ENCODE measurements at regions not wholly inside any gene's neighbourhood (a gene's known extent, or its start where the extent isn't known, plus 50 kb on each side); places are given as distances from the start of the nearest gene placed in this dataset.

DNA sequence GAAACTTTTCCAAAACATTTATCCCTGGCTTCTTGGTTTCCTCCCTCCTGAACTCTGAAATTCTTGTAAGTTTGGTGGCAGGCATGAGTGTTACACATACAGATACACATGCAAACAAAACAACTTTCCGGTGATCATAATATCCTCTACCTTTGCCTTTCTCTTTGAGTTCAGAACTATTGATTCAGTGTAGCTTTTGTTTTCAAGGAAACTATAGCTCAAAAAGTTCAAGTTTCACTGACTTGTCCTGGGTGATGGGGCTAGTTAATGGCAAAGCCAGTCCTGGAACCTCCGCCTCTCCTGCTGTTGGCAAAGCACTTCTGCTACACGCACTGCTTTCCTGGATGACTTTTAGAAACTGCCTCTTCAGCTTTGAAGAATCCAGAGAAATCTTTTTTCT is 177.3 kb upstream of the FAT1 start:
- Histone ChIP-seq H3K9me3 (ENCODE audit: control insufficient read depth, low read depth, low read length) (no peaks in the 10 kb centered on the region), H3K9ac (ENCODE audit: control insufficient read depth, extremely low read depth, insufficient read depth, low read length) (no peak overlapping the region), H3K36me3 (ENCODE audit: control insufficient read depth in 2 of 2, extremely low read depth in 1 of 2, insufficient read depth in 2 of 2, low read length in 2 of 2) (no peaks in the 10 kb centered on the region), H3K27me3 (ENCODE audit: control insufficient read depth, extremely low read depth, insufficient read depth, low read length) (no peaks in the 10 kb centered on the region), H3K4me2 (ENCODE audit: control insufficient read depth, extremely low read depth, insufficient read depth, low read depth, low read length) (no peak overlapping the region), H3K27ac (ENCODE audit: control insufficient read depth, insufficient read depth, low read length) (no peak overlapping the region), H3K79me2 (ENCODE audit: control insufficient read depth, insufficient read depth, low read length) (no peaks in the 10 kb centered on the region), H3K4me3 (ENCODE audit: control insufficient read depth in 2 of 3, extremely low read depth in 1 of 3, insufficient read depth in 2 of 3, low read depth in 1 of 3, low read length in 3 of 3) (no peak overlapping the region), H4K20me1 (ENCODE audit: control insufficient read depth, extremely low read depth, insufficient read depth, low read length) (no peaks in the 10 kb centered on the region), H3K9me1 (ENCODE audit: control insufficient read depth, extremely low read depth, insufficient read depth, low read length) (no peaks in the 10 kb centered on the region), H3K4me1 (ENCODE audit: control insufficient read depth, extremely low read depth, insufficient read depth, low read length) (peaks cover 16% of the 10 kb centered on the region), H2AFZ (ENCODE audit: control insufficient read depth, low read length) (no peak overlapping the region)
- TF ChIP-seq, protein P1, sequence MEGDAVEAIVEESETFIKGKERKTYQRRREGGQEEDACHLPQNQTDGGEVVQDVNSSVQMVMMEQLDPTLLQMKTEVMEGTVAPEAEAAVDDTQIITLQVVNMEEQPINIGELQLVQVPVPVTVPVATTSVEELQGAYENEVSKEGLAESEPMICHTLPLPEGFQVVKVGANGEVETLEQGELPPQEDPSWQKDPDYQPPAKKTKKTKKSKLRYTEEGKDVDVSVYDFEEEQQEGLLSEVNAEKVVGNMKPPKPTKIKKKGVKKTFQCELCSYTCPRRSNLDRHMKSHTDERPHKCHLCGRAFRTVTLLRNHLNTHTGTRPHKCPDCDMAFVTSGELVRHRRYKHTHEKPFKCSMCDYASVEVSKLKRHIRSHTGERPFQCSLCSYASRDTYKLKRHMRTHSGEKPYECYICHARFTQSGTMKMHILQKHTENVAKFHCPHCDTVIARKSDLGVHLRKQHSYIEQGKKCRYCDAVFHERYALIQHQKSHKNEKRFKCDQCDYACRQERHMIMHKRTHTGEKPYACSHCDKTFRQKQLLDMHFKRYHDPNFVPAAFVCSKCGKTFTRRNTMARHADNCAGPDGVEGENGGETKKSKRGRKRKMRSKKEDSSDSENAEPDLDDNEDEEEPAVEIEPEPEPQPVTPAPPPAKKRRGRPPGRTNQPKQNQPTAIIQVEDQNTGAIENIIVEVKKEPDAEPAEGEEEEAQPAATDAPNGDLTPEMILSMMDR (optimal IDR thresholded peaks at IDR 0.05 in 1 of 3, IDR thresholded peaks at IDR 0.05 in 1 of 3, conservative IDR thresholded peaks at IDR 0.05 in 1 of 3; ENCODE audit: extremely low read depth in 1 of 3, insufficient read depth in 2 of 3, low read length in 3 of 3) = no peak
- no peak for TF ChIP-seq EZH2 (IDR thresholded peaks at IDR 0.05; ENCODE audit: low read length)
- FAIRE-seq (no peak), DNase-seq (ENCODE audit: low read depth, low spot score) (no peak)
- dilution Hi-C loops (cut with MboI; ENCODE audit: extremely low pct_ligation_motif_present, low sequenced_read_pairs) = no loop called here

DNA sequence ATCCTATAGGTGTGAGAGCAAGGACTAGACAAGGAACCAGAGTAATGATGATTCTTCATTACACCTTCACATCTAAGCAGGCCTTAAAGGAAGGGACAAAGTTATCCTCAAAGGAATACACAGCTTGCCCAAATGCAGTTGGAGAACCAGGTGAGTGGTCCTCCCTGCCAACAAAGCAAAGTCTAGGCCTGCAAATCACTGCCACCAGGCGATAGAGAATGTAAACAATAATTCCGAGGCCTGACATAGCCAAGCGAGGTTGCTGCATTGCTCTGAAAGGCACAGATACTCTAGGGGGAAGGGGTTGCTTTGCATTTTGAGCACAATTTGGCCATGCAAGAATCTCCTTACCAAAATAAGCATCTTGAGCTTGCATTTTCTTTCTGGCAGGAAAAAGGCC is 178.2 kb upstream of the FAT1 start:
- Histone ChIP-seq H3K4me3 (ENCODE audit: control insufficient read depth in 2 of 3, extremely low read depth in 1 of 3, insufficient read depth in 2 of 3, low read depth in 1 of 3, low read length in 3 of 3) (no peak overlapping the region), H3K4me2 (ENCODE audit: control insufficient read depth, extremely low read depth, insufficient read depth, low read depth, low read length) (no peak overlapping the region), H4K20me1 (ENCODE audit: control insufficient read depth, extremely low read depth, insufficient read depth, low read length) (no peaks in the 10 kb centered on the region), H3K9me3 (ENCODE audit: control insufficient read depth, low read depth, low read length) (no peaks in the 10 kb centered on the region), H3K9me1 (ENCODE audit: control insufficient read depth, extremely low read depth, insufficient read depth, low read length) (no peaks in the 10 kb centered on the region), H3K36me3 (ENCODE audit: control insufficient read depth in 2 of 2, extremely low read depth in 1 of 2, insufficient read depth in 2 of 2, low read length in 2 of 2) (no peaks in the 10 kb centered on the region), H3K79me2 (ENCODE audit: control insufficient read depth, insufficient read depth, low read length) (no peaks in the 10 kb centered on the region), H3K4me1 (ENCODE audit: control insufficient read depth, extremely low read depth, insufficient read depth, low read length) (peaks cover 16% of the 10 kb centered on the region), H3K9ac (ENCODE audit: control insufficient read depth, extremely low read depth, insufficient read depth, low read length) (no peak overlapping the region), H2AFZ (ENCODE audit: control insufficient read depth, low read length) (no peak overlapping the region), H3K27ac (ENCODE audit: control insufficient read depth, insufficient read depth, low read length) (no peak overlapping the region), H3K27me3 (ENCODE audit: control insufficient read depth, extremely low read depth, insufficient read depth, low read length) (no peaks in the 10 kb centered on the region)
- dilution Hi-C loops (cut with MboI; ENCODE audit: extremely low pct_ligation_motif_present, low sequenced_read_pairs) = no loop called here
- FAIRE-seq = peak; percentile 56
- DNase-seq (ENCODE audit: low read depth, low spot score) = no peak
- TF ChIP-seq EZH2 (IDR thresholded peaks at IDR 0.05; ENCODE audit: low read length) = no peak
- TF ChIP-seq, protein P1 (optimal IDR thresholded peaks at IDR 0.05 in 1 of 3, IDR thresholded peaks at IDR 0.05 in 1 of 3, conservative IDR thresholded peaks at IDR 0.05 in 1 of 3; ENCODE audit: extremely low read depth in 1 of 3, insufficient read depth in 2 of 3, low read length in 3 of 3) = peak in 1 of 3 experiments; percentile 4
